ENCODE measurements at regions not wholly inside any gene's neighbourhood (a gene's known extent, or its start where the extent isn't known, plus 50 kb on each side); places are given as distances from the start of the nearest gene placed in this dataset.

- TF ChIP-seq POLR2A (IDR thresholded peaks at IDR 0.05; ENCODE audit: low read length) (no peak), GATA1 (IDR thresholded peaks at IDR 0.05; ENCODE audit: low read depth, low read length) (no peak)
Measured at GRCh38 chr4:35952751-35953150, 291.6 kb downstream of the ARAP2 start.
